SK-N-SH treated with all-trans-retinoic acid at 6 μM for 48 hours (cell line): ENCODE measurements at regions not wholly inside any gene's neighbourhood (a gene's known extent, or its start where the extent isn't known, plus 50 kb on each side); places are given as distances from the start of the nearest gene placed in this dataset.

Experiments used
- ATAC-seq: fragments of 200-7000 bp; cut with Tn5 transposase; 3 replicates; pipeline ENCODE4 v1.9.1; 2020; ENCODE audit warnings: mild to moderate bottlenecking, moderate library complexity
- ARNTL ChIP-seq: fragments of 450-650 bp; formaldehyde crosslinking; IDR thresholded peaks from 2 replicates; pipeline ENCODE4 v1.5.0; 2020; ENCODE audit warnings: low read depth, mild to moderate bottlenecking, moderate library complexity, borderline replicate concordance
- BACH2 ChIP-seq: fragments of 250-450 bp; sonication (Bioruptor Pico); IDR thresholded peaks from 2 replicates; pipeline ENCODE4 v1.9.0; 2021; ENCODE audit warnings: mild to moderate bottlenecking, borderline replicate concordance
- CREB5 ChIP-seq: fragments of 250-450 bp; sonication (Bioruptor Pico); IDR thresholded peaks from 2 replicates; pipeline ENCODE4 v1.5.1; 2020; ENCODE audit warnings: low read depth, mild to moderate bottlenecking, moderate library complexity
- CSDC2 ChIP-seq: fragments of 250-450 bp; sonication (Bioruptor Pico); IDR thresholded peaks from 2 replicates; pipeline ENCODE4 v1.5.0; 2020; ENCODE audit warnings: mild to moderate bottlenecking, moderate library complexity
- ESRRG ChIP-seq: fragments of 250-450 bp; sonication (Bioruptor Pico); IDR thresholded peaks from 2 replicates; pipeline ENCODE4 v1.6.1; 2021; ENCODE audit warnings: mild to moderate bottlenecking
- GLIS3 ChIP-seq: fragments of 250-450 bp; sonication (Bioruptor Pico); IDR thresholded peaks from 2 replicates; pipeline ENCODE4 v1.5.0; 2020; ENCODE audit warnings: mild to moderate bottlenecking, moderate library complexity
- ISL1 ChIP-seq: fragments of 250-450 bp; sonication (Bioruptor Pico); IDR thresholded peaks from 2 replicates; pipeline ENCODE4 v2.1.2; 2022; ENCODE audit warnings: mild to moderate bottlenecking, moderate library complexity
- OSR1 ChIP-seq: fragments of 250-450 bp; sonication (Bioruptor Pico); IDR thresholded peaks from 2 replicates; pipeline ENCODE4 v1.8.0; 2022; ENCODE audit warnings: moderate library complexity, mild to moderate bottlenecking, inconsistent platforms
- POU6F1 ChIP-seq: fragments of 250-450 bp; sonication (Bioruptor Pico); IDR thresholded peaks from 2 replicates; pipeline ENCODE4 v1.8.0; 2021; ENCODE audit warnings: low read depth, mild to moderate bottlenecking, moderate library complexity, borderline replicate concordance
- PPARA ChIP-seq: fragments of 250-450 bp; sonication (Bioruptor Pico); IDR thresholded peaks from 2 replicates; pipeline ENCODE4 v1.5.0; 2020; ENCODE audit warnings: mild to moderate bottlenecking, borderline replicate concordance
- RARB ChIP-seq: fragments of 250-450 bp; sonication (Bioruptor Pico); IDR thresholded peaks from 2 replicates; pipeline ENCODE4 v1.8.0; 2021; ENCODE audit warnings: mild to moderate bottlenecking, moderate library complexity
- SNAI2 ChIP-seq: fragments of 250-450 bp; sonication (Bioruptor Pico); IDR thresholded peaks from 2 replicates; pipeline ENCODE4 v1.5.0; 2020; ENCODE audit warnings: mild to moderate bottlenecking, moderate library complexity
- TCF4 ChIP-seq: fragments of 250-450 bp; sonication (Bioruptor Pico); IDR thresholded peaks from 2 replicates; pipeline ENCODE4 v1.8.0; 2021; ENCODE audit warnings: mild to moderate bottlenecking, moderate library complexity, borderline replicate concordance
- TOX ChIP-seq: fragments of 250-450 bp; sonication (Bioruptor Pico); IDR thresholded peaks from 2 replicates; pipeline ENCODE4 v1.8.0; 2021; ENCODE audit warnings: mild to moderate bottlenecking, moderate library complexity, borderline replicate concordance
- ZC3H10 ChIP-seq: fragments of 250-450 bp; sonication (Bioruptor Pico); IDR thresholded peaks from 2 replicates; pipeline ENCODE4 v1.5.1; 2021; ENCODE audit warnings: mild to moderate bottlenecking, moderate library complexity
- ZFP3 ChIP-seq: fragments of 250-450 bp; sonication (Bioruptor Pico); IDR thresholded peaks from 2 replicates; pipeline ENCODE4 v1.5.0; 2020; ENCODE audit warnings: mild to moderate bottlenecking, moderate library complexity
- ZFP30 ChIP-seq: fragments of 450-650 bp; formaldehyde crosslinking; IDR thresholded peaks from 2 replicates; pipeline ENCODE4 v1.5.0; 2022; ENCODE audit warnings: mild to moderate bottlenecking, moderate library complexity
- ZNF565 ChIP-seq: fragments of 450-650 bp; formaldehyde crosslinking; conservative IDR thresholded peaks from 2 replicates; pipeline ENCODE4 v1.5.0; 2020; ENCODE audit warnings: low read depth, mild to moderate bottlenecking, moderate library complexity
- ZNF70 ChIP-seq: fragments of 450-650 bp; formaldehyde crosslinking; IDR thresholded peaks from 2 replicates; pipeline ENCODE4 v1.5.0; 2020; ENCODE audit warnings: mild to moderate bottlenecking, moderate library complexity
- ZNF8 ChIP-seq: fragments of 450-650 bp; formaldehyde crosslinking; IDR thresholded peaks from 2 replicates; pipeline ENCODE4 v1.5.0; 2020; ENCODE audit warnings: mild to moderate bottlenecking, moderate library complexity
- TF ChIP-seq, protein P1 (sequence below): fragments of 250-450 bp; sonication (Bioruptor Pico); IDR thresholded peaks from 2 replicates; pipeline ENCODE4 v1.8.0; 2020; ENCODE audit warnings: mild to moderate bottlenecking, moderate library complexity, borderline replicate concordance
- TF ChIP-seq, protein P2 (sequence below): fragments of 250-450 bp; sonication (Bioruptor Pico); IDR thresholded peaks from 2 replicates; pipeline ENCODE4 v1.5.0; 2020; ENCODE audit warnings: mild to moderate bottlenecking, moderate library complexity
- TF ChIP-seq, protein P3 (sequence below): fragments of 250-450 bp; sonication (Bioruptor Pico); IDR thresholded peaks from 2 replicates; pipeline ENCODE4 v1.5.1; 2021; ENCODE audit warnings: mild to moderate bottlenecking, moderate library complexity

DNA sequence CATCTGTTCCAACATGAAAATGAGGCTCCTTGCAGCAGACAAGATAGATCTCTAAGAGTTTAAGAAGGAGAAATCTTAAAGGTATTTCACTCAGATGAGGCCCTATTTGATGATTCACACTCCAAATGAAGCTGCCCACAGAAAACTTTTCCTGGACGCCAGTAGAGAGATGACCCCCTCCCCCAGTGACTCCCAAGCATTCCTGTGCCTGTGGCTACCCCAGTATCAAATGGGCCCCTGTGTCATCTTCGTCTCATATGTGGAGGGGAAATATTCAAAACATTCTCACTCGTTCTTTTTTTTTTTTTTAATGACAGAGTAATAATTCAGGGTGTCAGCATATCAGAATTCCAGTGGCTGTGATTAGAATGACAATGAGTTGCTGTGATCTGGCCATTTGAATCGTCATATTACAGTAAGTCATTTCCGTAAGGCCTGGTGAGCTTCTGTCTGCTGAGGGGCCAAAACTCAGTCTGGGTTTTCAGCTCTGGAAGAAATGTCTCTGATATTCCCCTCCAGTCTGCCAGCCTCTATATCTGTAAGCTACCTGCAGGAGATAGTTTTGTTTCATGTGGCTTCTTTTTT lies 194.7 kb downstream of the URI1 start:
- TF ChIP-seq TCF4 (CRISPR knock-in tag) (no peak), OSR1 (CRISPR knock-in tag) (no peak)
- no peak for ATAC-seq

- no peak for ATAC-seq
- TF ChIP-seq ZC3H10 (no peak), ZFP3 (CRISPR knock-in tag) (no peak), ESRRG (no peak), TCF4 (CRISPR knock-in tag) (no peak)
- TF ChIP-seq, protein P1, sequence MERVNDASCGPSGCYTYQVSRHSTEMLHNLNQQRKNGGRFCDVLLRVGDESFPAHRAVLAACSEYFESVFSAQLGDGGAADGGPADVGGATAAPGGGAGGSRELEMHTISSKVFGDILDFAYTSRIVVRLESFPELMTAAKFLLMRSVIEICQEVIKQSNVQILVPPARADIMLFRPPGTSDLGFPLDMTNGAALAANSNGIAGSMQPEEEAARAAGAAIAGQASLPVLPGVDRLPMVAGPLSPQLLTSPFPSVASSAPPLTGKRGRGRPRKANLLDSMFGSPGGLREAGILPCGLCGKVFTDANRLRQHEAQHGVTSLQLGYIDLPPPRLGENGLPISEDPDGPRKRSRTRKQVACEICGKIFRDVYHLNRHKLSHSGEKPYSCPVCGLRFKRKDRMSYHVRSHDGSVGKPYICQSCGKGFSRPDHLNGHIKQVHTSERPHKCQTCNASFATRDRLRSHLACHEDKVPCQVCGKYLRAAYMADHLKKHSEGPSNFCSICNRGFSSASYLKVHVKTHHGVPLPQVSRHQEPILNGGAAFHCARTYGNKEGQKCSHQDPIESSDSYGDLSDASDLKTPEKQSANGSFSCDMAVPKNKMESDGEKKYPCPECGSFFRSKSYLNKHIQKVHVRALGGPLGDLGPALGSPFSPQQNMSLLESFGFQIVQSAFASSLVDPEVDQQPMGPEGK (CRISPR knock-in tag): no peak
Observed at GRCh38 chr19:30137747-30138146, 195.7 kb downstream of the URI1 start.

DNA sequence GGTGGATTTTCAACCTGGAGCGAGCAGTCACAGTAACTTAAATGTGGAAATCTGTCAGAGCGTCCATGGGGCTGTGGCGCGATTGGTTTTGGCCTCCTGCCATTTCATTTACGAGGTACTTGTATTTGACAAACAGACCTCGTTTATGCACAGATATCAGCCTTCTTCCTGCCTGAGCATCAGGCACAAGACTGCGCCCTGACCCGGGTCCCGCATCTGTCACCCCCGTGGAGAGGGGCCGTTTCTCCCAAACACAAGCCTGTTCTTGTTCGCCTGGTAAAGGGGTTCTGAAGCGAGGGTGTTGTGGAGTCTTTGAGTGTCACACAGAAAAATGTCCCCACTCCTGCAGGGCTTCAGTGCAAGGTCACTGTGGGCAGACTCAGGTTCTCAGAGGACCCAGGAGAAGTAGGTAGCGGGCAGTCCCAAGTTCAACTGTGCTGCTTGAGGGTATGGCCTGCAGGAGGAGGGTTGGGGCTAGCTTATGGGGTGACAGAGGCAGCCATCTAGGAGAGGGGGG lies 202.3 kb downstream of the URI1 start:
- no peak for ATAC-seq
- TF ChIP-seq ZFP30: no peak
- TF ChIP-seq POU6F1 (CRISPR knock-in tag): no peak
- no peak for TF ChIP-seq CREB5 (CRISPR knock-in tag)
- no peak for TF ChIP-seq TCF4 (CRISPR knock-in tag)
- TF ChIP-seq ZNF565 (CRISPR knock-in tag): no peak
- TF ChIP-seq ZNF8 (CRISPR knock-in tag): no peak

DNA sequence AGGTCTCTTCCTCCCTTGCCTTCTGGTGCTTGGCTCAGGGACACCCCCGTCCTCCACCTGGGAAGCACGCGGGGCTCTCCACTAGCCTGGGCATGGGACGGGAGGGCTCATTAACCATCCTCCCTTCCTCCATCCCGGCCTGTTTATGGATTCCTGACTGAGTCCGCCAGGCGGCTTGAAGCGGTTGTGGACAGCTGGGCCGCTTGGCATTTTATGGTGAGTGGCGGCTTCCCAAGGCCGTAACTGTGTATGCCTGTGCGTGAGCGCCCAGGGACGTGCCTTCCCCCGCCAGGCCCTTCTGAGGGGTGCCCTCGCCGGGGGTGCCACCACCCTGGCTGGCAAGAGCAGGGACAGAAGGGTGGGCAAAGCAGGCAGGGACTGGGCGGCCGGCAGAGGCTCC lies 202.8 kb downstream of the URI1 start:
- TF ChIP-seq, protein P1 (CRISPR knock-in tag): no peak
- TF ChIP-seq, protein P2, sequence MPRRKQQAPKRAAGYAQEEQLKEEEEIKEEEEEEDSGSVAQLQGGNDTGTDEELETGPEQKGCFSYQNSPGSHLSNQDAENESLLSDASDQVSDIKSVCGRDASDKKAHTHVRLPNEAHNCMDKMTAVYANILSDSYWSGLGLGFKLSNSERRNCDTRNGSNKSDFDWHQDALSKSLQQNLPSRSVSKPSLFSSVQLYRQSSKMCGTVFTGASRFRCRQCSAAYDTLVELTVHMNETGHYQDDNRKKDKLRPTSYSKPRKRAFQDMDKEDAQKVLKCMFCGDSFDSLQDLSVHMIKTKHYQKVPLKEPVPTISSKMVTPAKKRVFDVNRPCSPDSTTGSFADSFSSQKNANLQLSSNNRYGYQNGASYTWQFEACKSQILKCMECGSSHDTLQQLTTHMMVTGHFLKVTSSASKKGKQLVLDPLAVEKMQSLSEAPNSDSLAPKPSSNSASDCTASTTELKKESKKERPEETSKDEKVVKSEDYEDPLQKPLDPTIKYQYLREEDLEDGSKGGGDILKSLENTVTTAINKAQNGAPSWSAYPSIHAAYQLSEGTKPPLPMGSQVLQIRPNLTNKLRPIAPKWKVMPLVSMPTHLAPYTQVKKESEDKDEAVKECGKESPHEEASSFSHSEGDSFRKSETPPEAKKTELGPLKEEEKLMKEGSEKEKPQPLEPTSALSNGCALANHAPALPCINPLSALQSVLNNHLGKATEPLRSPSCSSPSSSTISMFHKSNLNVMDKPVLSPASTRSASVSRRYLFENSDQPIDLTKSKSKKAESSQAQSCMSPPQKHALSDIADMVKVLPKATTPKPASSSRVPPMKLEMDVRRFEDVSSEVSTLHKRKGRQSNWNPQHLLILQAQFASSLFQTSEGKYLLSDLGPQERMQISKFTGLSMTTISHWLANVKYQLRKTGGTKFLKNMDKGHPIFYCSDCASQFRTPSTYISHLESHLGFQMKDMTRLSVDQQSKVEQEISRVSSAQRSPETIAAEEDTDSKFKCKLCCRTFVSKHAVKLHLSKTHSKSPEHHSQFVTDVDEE (CRISPR knock-in tag): no peak
- TF ChIP-seq RARB (CRISPR knock-in tag): no peak
- TF ChIP-seq ZNF8 (CRISPR knock-in tag): no peak
- TF ChIP-seq ZFP30: no peak
- TF ChIP-seq CSDC2: no peak
- TF ChIP-seq ZC3H10: no peak
- no peak for TF ChIP-seq ISL1 (CRISPR knock-in tag)
- no peak for TF ChIP-seq CREB5 (CRISPR knock-in tag)
- TF ChIP-seq OSR1 (CRISPR knock-in tag): no peak
- no peak for TF ChIP-seq TOX (CRISPR knock-in tag)
- no peak for TF ChIP-seq PPARA (CRISPR knock-in tag)
- TF ChIP-seq, protein P3, sequence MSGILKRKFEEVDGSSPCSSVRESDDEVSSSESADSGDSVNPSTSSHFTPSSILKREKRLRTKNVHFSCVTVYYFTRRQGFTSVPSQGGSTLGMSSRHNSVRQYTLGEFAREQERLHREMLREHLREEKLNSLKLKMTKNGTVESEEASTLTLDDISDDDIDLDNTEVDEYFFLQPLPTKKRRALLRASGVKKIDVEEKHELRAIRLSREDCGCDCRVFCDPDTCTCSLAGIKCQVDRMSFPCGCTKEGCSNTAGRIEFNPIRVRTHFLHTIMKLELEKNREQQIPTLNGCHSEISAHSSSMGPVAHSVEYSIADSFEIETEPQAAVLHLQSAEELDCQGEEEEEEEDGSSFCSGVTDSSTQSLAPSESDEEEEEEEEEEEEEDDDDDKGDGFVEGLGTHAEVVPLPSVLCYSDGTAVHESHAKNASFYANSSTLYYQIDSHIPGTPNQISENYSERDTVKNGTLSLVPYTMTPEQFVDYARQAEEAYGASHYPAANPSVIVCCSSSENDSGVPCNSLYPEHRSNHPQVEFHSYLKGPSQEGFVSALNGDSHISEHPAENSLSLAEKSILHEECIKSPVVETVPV: no peak
- TF ChIP-seq ZNF70 (CRISPR knock-in tag): no peak
- TF ChIP-seq ESRRG: no peak
- no peak for TF ChIP-seq ARNTL (CRISPR knock-in tag)
- TF ChIP-seq BACH2: no peak
- no peak for TF ChIP-seq GLIS3 (CRISPR knock-in tag)
- TF ChIP-seq SNAI2 (CRISPR knock-in tag): no peak
- no peak for ATAC-seq
